HG03571 (cell line): ENCODE measurements at regions not wholly inside any gene's neighbourhood (a gene's known extent, or its start where the extent isn't known, plus 50 kb on each side); places are given as distances from the start of the nearest gene placed in this dataset.
"Not testable (repeated sequence)": the region's sequence is repeated elsewhere in the genome, so short reads cannot be mapped to it uniquely, and the experiment has no call there.

Experiments used
- ATAC-seq: cut with Tn5 transposase; IDR thresholded peaks from one replicate; pipeline ENCODE4 v1.9.1; 2021; ENCODE audit not compliant: unreplicated experiment

GRCh38 chr10:27390681-27391080, 113.4 kb upstream of the RAB18 start:
- no peak for ATAC-seq

GRCh38 chr10:27388761-27389399, 115.2 kb upstream of the RAB18 start:
- ATAC-seq = no peak

DNA sequence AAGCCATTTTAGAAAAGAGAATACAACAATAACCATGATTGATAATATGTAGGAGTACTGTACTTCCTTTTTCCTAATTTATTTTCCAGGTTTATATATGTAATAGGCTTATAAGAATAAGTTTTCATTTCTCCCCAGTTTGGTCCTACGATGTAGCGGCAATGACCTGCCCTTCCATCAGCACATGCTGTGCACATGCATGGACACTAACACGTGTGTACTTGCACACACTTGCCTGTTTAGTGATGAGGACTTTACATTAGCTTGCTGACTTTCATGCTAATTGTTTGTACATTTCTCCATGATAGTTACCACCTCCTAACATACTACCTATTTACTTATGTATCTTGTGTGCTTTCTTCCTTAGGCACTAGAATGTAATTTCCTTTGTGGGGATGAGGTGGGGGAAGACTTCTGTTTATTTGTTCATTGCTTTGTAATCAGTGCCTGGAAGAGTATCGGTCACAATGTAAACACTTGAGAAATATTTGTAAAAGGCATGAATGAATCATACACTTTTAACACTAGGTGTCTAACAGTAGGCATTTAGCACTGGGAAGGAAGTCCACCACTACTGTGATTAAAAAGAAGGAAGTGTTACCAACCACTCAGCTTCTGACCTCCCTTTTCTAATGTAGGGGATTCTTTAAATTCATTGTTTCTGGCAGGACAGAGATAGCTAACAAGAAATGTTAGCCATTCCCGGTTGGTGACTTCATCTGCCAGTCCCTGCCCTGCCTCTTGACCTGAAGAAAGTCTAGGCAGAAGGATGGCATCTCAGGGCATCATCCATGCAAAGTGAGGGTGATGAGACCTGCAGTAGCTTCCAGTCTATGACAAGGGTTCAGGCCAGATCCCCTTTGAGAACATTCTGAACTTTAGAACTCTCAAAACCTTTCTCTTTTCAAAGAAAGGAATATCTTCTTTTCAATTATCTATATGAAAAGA, 120.2 kb upstream of the RAB18 start:
- ATAC-seq = no peak

- ATAC-seq = no peak
Measured at GRCh38 chr10:27382176-27382575, 121.9 kb upstream of the RAB18 start.

DNA sequence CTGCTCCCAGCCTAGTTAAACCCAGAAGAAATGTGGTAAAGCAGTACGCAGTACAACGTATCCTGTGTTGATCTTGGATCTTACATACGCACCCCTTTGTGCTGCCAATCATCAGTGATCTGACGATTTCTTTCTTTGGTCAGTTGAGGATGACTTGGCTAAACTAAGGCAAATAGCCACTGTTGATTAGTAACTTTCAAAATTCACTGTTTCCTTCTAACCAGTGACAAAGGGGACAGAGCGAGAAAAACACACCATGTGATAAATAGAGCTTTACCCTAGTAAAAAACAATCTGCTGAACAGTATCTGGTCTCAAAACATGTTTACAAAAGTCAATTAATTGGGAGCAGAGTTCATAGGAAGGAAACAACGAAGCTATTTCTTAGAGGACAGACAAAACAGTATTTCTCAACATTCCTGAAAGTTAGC, 123.2 kb upstream of the RAB18 start:
- ATAC-seq = no peak

DNA sequence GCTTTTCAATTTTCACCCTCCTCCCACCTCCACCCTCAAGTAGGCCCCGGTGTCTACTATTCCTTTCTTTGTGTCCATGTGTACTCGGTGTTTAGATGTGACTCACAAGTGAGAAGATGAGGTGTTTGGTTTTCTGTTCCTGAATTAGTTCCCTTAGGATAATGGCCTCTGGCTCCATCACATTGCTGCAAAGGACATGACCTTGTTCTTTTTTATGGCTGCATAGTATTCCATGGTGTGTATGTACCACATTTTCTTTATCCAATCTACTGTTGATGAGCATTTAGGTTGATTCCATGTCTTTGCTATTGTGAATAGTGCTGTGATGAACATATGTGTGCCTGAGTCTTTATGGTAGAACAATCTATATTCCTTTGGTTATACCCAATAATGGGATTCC, 125.1 kb upstream of the RAB18 start:
- not testable (repeated sequence) for ATAC-seq

DNA sequence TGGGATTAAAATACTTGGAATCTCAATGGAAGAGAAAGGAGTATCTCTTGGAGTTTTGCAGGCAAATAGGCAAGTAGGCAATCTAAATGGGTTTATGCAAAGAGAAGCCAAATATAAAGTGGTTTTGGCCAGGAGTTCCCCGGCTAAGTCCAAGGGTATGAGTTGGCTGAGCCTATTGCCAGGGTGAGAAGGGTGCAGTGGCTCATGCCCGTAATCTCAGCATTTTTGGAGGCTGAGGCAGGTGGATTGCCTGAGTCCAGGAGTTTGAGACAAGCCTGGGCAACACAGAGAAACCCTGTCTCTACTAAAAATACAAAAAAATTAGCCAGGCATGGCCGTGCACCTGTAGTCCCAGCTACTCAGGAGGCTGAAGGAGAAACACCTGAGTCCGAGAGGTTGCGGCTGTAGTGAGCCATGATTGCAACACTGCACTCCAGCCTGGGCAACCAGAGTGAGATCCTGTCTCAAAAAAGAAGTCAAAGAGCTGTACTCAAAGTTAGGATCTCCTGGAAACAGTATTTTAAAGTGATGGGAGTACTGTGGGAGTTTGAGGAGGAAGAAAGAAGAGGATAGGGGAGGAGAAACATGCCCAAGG, 130.4 kb upstream of the RAB18 start:
- no peak for ATAC-seq

GRCh38 chr10:27372095-27372494, 131.5 kb upstream of the ACBD5 start:
- ATAC-seq = no peak

GRCh38 chr10:27371375-27371774, 130.8 kb upstream of the ACBD5 start:
- not testable (repeated sequence) for ATAC-seq

DNA sequence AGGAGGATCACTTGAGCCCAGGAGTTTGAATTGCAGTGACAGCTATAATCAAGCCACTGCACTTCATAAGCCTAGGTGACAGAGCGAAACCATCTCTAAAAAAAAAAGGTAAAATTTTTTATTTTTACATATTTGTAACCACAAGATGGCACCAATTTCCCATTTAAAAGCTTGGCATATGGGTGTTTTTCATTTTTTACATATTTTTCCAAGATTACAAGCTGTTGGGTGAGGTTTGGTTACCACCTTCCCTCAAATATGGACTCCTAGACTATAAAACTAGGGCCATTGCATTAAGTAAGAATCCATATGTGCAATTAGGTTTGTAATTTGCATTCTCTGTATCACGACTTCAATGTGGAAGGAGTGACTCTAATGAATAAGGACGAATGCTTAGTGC, 129.3 kb upstream of the ACBD5 start:
- no peak for ATAC-seq

DNA sequence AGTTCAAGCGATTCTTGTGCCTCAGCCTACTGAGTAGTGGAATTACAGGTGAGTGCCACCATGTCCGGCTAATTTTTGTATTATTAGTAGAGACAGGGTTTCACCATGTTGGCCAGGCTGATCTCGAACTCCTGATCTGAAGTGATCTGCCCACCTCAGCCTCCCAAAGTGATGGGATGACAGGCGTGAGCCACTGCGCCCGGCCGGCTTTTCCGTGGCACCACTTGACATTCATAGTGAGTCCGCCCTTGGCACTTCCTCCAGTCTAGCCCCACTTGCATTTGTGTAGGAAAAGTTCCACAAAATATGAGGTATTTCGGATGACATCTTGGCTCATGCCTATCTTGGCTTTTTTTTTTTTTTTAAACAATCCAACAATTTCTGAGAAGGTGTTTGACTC, 128.1 kb upstream of the ACBD5 start:
- no peak for ATAC-seq

DNA sequence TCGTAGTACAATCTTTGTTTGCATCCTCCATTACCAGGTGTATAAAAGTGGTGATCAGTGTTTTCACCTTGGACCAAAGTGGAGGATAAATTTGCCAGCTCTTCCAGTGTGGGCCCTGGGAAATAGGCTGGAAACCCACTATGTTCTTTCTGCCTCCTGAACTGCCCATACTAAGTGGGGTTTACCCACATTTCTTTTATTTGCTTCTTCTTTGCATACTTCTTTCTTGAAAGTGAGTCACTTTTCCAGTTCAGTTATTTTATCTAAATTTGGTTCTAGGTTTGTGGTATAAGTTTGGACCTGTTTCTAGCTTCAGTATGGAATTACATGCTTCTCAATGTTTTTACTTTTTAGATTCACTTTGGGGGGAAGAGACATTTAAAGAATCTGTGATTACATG, 126.2 kb upstream of the ACBD5 start:
- no peak for ATAC-seq

GRCh38 chr10:27364028-27364427, 123.4 kb upstream of the ACBD5 start:
- ATAC-seq = no peak

DNA sequence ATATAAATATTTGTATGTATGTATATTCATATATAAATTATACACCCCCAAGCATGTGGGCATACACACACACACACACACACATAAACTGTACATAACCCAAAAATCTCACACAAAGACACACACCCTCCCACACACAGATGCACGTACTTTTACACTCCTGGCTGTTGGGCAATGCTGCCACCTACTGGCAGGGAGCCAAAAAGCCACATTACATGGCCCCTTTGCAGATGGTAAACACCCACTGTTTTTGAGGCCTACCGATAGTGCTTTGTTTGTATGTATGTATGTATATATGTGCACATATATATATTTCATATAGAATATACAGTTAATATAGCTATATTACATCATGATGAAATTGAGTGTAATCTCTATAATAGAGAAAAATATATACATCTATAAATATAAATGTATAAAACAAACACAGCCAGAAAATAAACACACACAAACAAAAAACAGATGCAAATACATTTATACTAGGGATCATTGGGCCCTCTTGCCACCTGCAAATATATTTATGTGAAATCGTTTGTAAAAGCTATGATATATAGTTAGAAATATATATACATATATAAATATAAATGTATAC, 120.1 kb upstream of the ACBD5 start:
- ATAC-seq = peak; percentile 89

DNA sequence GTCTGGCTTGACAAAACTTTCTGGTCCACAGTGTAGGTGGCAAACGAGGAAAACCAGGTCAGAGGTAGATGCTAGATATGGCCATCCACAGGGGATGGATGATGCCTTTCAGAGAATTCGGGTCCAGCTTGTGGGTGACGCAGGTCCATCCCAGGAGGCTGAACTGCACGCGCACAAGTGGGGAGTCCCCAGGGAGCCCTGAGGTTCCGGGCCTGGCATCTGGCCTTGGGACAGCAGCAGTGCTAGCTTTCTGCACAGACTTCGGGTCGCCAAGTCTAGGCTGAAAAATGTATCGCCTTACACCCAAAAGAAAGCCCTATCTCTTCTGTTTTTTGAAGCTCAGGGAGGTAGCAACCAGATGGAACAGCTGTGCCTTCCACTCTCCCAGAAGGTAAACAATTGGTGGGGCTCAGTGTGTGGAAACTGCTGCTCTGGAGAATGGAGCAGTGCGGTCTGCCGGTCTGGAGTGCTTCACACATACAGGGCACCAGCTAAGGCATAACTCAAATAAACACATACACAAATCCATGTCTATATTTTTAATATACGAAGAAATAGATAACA, 119.3 kb upstream of the ACBD5 start:
- no peak for ATAC-seq

- ATAC-seq = no peak
Measured at GRCh38 chr10:27356738-27357137, 116.1 kb upstream of the ACBD5 start.

GRCh38 chr10:27355918-27356573, 115.4 kb upstream of the ACBD5 start:
- no peak for ATAC-seq

- peak; percentile 96 for ATAC-seq
Measured at GRCh38 chr10:27354643-27355270, 114.2 kb upstream of the ACBD5 start.

DNA sequence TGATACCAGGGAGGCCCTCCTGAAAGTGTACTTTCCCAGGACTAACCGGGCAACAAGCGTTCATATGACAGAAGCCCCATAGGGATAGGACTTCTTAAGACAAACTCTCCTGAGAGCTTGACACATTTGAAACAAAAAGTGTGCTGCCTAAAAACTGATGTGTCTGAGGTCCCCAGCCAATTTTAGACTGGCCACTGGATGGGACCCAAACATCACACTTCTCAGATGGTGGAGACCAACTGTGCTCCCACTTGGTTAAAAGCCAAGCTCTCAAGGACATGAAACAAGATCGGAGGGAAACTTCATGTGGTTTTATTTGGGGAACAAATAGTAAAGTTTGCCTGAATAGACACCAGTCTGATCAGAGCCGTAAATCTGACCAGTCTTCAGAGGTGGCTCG, 113.5 kb upstream of the ACBD5 start:
- peak; percentile 5 for ATAC-seq

- ATAC-seq = no peak
Measured at GRCh38 chr10:27349987-27350386, 109.4 kb upstream of the ACBD5 start.
